GM06990 (cell line): ENCODE measurements at regions not wholly inside any gene's neighbourhood (a gene's known extent, or its start where the extent isn't known, plus 50 kb on each side); places are given as distances from the start of the nearest gene placed in this dataset.
A peak's percentile ranks its signal among the peaks of the same experiment; 100 is the strongest.

Experiments
- DNase-seq: peaks from one replicate; pipeline ENCODE4 v3.0.0-alpha.2; 2011; ENCODE audit not compliant: insufficient read length; ENCODE audit errors: extremely low read depth
- H3K27me3 ChIP-seq: replicated peaks from 2 replicates; pipeline ENCODE4 v1.6.0; 2011; ENCODE audit warnings: low read length; ENCODE audit not compliant: control insufficient read depth, insufficient read depth
- H3K36me3 ChIP-seq: 2 replicates; pipeline ENCODE4 v1.5.1; 2011; ENCODE audit warnings: low read length; ENCODE audit not compliant: control insufficient read depth, insufficient read depth
- H3K4me3 ChIP-seq: replicated peaks from 2 replicates; pipeline ENCODE4 v1.5.1; 2011; ENCODE audit warnings: low read depth, mild to moderate bottlenecking, control low read depth, low read length
- TF ChIP-seq, protein P1 (sequence below): IDR thresholded peaks from 2 replicates; pipeline ENCODE4 v1.5.1; 2011; ENCODE audit warnings: low read length, control low read depth, mild to moderate bottlenecking, inconsistent platforms; ENCODE audit not compliant: insufficient read depth, poor library complexity, severe bottlenecking

DNA sequence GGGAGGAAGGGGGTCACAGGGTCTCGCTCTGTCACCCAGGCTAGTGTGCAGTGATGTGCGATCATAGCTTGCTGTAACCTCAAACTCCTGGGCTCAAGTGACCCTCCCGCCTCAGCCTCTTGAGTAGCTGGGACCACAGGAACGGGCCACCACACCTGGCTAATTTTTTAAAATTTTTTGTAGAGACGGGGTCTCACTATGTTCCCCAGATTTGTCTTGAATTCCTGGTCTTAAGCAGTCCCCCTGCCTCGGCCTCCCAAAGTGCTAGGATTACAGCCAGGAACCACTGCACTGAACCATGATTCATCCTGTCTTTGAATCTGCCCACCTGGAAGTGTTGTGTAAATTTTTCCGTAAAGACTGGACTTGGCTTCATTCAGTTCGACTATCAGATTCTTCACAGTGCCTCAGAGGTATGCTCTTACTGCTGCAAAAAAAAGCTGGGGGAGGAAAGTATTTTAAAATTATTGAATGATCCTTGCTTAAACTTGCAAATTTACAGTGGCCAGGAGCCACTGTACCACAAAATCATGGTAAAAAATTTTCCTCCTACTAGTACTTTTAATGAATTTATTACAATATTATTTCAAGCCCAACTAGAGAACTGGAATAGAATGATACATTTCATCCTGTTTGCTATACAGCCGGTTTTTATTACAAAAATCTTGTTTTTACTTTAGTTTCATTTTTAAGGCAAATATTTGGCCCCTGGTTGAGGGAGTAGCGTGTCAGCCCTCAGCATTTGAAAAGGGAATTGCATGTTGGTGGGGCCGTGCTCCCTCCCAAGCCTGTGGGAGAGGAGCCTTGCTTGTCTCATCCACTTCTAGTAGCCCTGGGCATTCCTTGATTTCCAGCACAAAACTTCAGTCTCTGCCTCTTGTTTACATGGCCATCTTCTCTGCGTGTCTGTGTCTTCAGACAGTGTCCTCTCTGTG lies 202.5 kb upstream of the SGK1 start:
- Histone ChIP-seq H3K27me3 (no peaks in the 10 kb centered on the region), H3K4me3 (no peak overlapping the region), H3K36me3 (no peaks in the 10 kb centered on the region)
- DNase-seq = no peak
- TF ChIP-seq, protein P1, sequence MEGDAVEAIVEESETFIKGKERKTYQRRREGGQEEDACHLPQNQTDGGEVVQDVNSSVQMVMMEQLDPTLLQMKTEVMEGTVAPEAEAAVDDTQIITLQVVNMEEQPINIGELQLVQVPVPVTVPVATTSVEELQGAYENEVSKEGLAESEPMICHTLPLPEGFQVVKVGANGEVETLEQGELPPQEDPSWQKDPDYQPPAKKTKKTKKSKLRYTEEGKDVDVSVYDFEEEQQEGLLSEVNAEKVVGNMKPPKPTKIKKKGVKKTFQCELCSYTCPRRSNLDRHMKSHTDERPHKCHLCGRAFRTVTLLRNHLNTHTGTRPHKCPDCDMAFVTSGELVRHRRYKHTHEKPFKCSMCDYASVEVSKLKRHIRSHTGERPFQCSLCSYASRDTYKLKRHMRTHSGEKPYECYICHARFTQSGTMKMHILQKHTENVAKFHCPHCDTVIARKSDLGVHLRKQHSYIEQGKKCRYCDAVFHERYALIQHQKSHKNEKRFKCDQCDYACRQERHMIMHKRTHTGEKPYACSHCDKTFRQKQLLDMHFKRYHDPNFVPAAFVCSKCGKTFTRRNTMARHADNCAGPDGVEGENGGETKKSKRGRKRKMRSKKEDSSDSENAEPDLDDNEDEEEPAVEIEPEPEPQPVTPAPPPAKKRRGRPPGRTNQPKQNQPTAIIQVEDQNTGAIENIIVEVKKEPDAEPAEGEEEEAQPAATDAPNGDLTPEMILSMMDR = no peak

DNA sequence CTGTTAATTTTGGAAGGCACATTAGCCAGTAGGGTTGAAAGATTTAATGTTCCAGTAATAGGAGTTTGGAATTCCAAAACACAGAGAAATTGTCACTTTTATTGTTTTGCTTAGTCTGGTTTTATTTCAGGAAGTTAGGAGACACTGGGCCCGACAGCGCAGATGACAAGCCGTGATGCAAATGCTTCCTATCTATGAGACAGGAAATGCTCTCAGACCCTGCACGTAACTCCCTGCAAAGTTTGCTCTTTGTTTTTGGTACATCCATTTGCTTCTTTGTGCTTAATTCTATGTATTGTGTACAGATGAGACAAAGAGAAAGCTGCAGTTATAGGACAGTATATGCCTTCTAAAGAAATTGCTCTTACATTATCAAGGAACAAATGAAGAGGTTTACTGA lies 201.6 kb upstream of the SGK1 start:
- TF ChIP-seq, protein P1 = no peak
- no peaks in the 10 kb centered on the region for H3K36me3 ChIP-seq
- H3K4me3 ChIP-seq = no peak overlapping the region
- DNase-seq = peak; percentile 4
- H3K27me3 ChIP-seq = no peaks in the 10 kb centered on the region

DNA sequence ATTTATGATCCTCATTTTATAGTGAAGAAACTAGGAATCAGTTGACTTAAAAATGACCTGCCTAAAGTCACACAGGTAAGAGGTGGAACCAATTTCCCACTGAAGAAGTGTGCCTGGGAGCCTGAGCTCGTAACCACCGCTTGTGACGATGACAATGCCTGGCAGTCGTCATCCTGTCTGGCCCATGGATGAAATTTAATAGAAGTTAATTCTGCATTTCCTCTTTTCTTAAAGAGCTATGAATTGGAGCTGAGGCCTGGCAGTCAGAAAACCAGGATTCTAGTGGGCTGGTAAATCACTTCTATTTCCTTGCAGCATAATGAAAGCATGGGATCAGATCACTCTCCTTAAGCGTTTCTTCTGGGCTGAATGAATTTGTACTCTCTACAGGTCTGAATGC lies 200.0 kb upstream of the SGK1 start:
- H3K27me3 ChIP-seq = no peaks in the 10 kb centered on the region
- TF ChIP-seq, protein P1 = no peak
- H3K36me3 ChIP-seq = no peaks in the 10 kb centered on the region
- DNase-seq = no peak
- no peak overlapping the region for H3K4me3 ChIP-seq

DNA sequence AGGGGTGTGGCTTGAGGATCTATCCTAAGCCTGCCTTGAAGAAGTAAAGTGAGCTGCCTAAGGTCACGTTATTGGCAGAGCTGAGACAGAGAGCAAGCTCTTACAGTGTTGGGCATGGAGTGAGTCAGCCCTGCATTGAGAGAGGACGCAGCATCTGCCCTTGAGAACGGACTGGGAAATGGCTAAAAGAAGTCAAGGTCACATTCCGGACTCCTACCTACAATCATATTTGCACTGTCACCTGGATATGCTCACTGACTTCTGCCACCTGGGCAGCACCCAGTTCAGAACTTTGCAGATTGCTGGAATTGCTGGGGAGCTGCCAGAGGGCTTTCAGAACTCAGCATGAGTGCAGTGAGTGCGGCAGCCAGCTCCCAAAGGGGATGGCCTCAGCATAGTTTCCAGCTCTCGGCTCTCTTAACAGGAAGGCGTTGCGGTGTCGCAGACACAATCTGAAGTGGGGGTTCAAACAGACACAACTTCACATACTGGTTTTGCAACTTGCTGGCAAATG lies 199.3 kb upstream of the SGK1 start:
- Histone ChIP-seq H3K4me3 (no peak overlapping the region), H3K36me3 (no peaks in the 10 kb centered on the region), H3K27me3 (no peaks in the 10 kb centered on the region)
- TF ChIP-seq, protein P1 = no peak
- no peak for DNase-seq

DNA sequence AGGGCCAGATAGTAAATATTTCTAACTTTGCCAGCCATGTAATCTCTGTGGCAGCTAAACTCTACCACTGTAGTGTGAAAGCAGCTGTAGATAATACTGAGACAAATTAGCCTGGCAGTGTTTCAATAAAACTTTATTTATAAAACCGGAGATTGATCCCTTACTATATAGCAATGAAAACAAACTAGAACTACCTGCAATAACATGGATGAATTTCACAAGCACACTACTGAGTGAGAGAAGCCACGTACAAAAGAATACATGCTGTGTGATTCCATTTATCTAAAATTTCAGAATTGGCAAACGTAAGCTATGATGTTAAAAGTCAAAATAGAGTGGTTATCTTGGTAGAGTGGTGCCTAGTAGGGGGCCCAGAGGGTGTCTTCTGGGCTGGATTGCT lies 198.7 kb upstream of the SGK1 start:
- Histone ChIP-seq H3K27me3 (no peaks in the 10 kb centered on the region), H3K36me3 (no peaks in the 10 kb centered on the region), H3K4me3 (no peak overlapping the region)
- TF ChIP-seq, protein P1 = no peak
- DNase-seq = no peak
